ENCODE measurements at regions not wholly inside any gene's neighbourhood (a gene's known extent, or its start where the extent isn't known, plus 50 kb on each side); places are given as distances from the start of the nearest gene placed in this dataset.

DNA sequence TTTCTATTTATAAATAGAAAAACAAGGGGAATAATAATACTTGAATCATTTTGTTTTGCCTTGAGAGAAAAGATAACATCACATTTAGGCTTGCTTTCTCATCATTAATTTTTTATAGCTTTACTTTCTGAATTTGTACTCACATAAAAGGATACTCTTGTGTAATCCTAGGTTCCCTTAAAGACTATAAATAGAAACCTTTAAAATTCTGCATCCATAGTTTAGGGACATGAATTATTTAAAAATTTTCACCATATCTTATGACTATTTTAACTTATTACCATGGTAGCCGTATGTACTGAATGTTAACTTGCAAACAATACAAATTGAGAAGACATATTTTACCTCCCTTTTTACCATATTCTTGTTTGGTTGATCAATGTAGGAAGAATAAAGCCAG lies 143.5 kb upstream of the CWC22 start:
- TF ChIP-seq POLR2AphosphoS5 (IDR thresholded peaks at IDR 0.05; ENCODE audit: low read depth, low read length) (no peak), CTCF (IDR thresholded peaks at IDR 0.05) (no peak), SIN3A (IDR thresholded peaks at IDR 0.05; ENCODE audit: borderline replicate concordance, insufficient read depth, low read depth, low read length) (no peak), REST (IDR thresholded peaks at IDR 0.05; ENCODE audit: insufficient read depth in 1 of 2, low read depth in 2 of 2, low read length in 1 of 2) (no peak), TCF7L2 (IDR thresholded peaks at IDR 0.05; ENCODE audit: low read depth, low read length) (no peak)
